GM18499 (cell line): ENCODE measurements at regions not wholly inside any gene's neighbourhood (a gene's known extent, or its start where the extent isn't known, plus 50 kb on each side); places are given as distances from the start of the nearest gene placed in this dataset.

Experiments
- ATAC-seq: cut with Tn5 transposase; IDR thresholded peaks from one replicate; pipeline ENCODE4 v1.9.1; 2021; ENCODE audit warnings: moderate number of reproducible peaks; ENCODE audit not compliant: insufficient read depth, unreplicated experiment

GRCh38 chr1:67948151-67949080 lies 102.0 kb downstream of the DIRAS3 start:
- ATAC-seq: no peak

- no peak for ATAC-seq
These were observed 103.3 kb downstream of the DIRAS3 start for GRCh38 chr1:67947114-67947513.

GRCh38 chr1:67945733-67946374 lies 104.6 kb downstream of the DIRAS3 start:
- ATAC-seq: no peak

GRCh38 chr1:67942274-67942673 lies 108.2 kb downstream of the DIRAS3 start:
- no peak for ATAC-seq

- ATAC-seq: no peak
These were observed 108.5 kb upstream of the GNG12 start for GRCh38 chr1:67941746-67942145.

GRCh38 chr1:67941155-67941554 lies 107.9 kb upstream of the GNG12 start:
- ATAC-seq: no peak

GRCh38 chr1:67939942-67940341 lies 106.7 kb upstream of the GNG12 start:
- ATAC-seq: no peak

DNA sequence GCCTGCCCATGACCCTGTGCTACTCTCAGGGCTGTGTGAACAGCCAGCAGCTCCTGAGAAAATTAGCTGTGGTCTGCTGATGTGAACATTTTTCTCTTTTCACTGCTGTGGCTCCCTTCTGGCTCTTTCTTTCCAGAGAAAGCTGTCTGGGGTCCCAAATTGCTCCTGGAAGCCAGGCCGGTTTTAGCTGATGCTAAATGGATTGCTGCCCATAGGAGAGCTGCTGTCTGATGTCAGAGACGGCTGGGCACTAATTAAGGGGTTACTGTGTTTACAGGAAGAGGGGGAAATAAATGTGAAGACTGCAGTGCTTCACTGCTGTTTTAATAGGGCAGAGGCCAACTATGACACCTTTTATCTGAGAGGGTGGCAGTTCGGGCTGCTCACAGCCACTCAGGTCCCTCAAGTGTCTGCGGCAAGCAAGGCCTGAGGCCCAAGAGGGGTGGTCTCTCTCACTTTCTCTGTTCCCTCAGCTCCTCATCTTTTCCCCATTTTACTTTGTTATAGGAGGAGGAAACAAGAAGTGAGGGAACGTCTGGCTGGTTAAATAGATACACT lies 106.0 kb upstream of the GNG12 start:
- no peak for ATAC-seq

DNA sequence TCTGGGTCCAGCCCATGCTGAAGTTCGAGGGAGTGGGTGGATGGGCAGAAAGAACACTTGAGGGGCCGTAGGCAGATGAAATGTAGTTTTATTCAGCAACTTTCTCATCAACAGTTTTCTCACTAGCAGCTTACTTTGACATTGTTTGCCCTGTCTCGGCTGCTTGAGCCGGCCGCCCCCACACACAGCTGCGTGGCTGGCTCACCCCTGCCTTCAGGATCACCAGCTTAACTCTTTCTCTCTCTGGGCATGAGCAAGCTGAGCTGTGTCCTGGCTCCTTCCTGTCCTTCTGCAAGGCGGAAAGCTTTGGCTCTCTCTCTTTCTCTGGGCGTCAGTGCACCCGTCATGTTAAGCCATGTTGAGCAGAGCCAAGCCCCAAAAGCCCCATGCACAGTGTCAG lies 104.4 kb upstream of the GNG12 start:
- ATAC-seq: no peak

DNA sequence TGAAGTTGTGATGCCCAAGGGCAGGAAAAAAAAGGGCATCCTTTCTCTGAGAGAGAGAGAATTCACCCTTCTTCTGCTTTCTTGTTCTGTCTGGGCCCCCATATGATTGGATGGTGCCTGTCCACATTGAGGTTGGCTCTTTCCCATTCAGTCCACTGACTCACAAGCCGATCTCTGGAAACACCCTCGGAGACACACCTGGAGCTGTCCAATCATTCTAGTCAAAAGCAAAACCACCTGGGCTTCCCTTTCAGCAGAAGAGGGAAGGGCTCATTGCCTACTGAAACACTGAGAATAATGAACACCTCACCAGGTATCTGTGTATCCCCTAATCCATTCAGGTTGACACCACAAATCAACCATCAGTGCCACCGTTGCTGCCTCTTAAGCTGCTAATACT lies 103.7 kb upstream of the GNG12 start:
- ATAC-seq: no peak

DNA sequence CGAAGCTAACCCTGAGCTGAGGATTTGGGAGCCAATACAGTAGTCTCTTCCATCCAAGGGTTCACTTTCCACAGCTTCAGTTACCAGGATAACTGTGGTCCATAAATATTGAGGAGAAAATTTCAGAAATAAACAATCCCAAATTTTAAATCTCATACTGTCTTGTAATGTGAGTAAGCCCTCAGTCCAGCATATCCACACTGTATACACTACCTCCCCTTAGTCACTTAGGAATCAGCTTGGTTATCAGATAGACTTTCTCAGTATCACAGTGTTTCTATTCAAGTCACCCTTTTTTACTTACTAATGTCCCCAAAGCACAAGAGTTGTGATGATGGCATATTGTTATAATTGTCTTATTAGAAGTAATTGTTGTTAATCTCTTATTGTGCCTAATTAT lies 102.3 kb upstream of the GNG12 start:
- ATAC-seq: no peak

- ATAC-seq: no peak
These were observed 97.9 kb upstream of the GNG12 start for GRCh38 chr1:67931198-67931597.

- no peak for ATAC-seq
These were observed 89.8 kb upstream of the GNG12 start for GRCh38 chr1:67923074-67923473.

- no peak for ATAC-seq
These were observed 88.6 kb upstream of the GNG12 start for GRCh38 chr1:67921725-67922489.

DNA sequence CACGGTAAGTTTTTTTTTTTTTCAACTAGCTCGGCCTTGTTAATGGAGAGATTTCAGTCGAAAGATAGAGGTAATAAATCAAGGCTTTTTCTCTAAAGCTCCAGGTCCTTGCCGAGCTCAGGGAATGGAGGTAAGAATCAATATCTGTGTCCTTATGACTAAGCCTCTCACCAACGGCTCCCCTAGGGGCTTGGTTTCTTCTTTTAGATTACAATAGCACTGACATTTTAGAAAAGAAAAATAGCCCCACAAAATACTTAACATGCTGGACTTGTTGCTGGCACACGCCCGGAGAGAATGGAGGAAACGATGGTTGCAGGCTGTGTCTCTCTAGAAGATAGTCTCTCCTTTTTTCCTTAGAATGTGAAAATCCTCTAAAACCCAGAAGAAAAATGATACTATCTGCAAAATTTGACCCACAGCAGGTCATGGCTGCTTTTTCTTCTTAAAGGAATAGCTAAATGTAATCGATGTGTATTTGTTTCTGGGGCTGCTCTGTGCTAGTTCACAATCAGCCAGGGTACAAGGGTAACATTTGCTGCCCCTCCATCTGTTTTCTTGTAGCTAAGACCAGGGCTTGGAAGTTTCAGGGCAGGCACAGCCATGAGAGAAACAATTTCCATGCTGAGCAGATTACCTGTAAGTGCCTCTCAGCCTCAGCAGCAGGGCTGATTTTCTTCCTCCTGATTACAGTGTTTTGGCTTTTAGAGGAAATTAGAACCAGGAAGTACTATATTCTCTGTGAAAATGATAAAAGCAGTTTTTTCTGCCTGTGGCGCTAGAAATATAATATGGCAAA lies 86.2 kb upstream of the GNG12 start:
- no peak for ATAC-seq

- no peak for ATAC-seq
These were observed 84.8 kb upstream of the GNG12 start for GRCh38 chr1:67918067-67918466.

DNA sequence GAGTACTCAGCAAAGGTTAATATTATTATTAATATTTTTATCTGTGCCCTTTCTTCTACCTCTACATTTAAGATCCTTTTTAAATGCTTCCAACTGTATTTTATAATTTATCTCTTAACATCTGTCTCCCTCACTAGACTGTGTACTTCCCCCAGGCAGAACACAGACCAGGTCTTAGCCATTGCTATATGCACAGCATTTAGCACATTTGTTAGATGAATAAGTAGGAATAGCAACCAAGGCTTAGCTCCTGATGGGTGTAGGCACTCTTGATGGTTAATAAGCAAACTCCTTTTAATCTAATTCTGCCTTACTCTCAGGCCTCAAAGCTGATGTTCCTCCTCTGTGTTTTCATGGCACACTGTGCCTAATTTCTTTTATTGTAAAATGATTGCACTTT lies 83.7 kb upstream of the GNG12 start:
- no peak for ATAC-seq

- ATAC-seq: no peak
These were observed 83.0 kb upstream of the GNG12 start for GRCh38 chr1:67916140-67916886.

- no peak for ATAC-seq
These were observed 76.5 kb upstream of the GNG12 start for GRCh38 chr1:67909776-67910175.
